ENCODE measurements at regions not wholly inside any gene's neighbourhood (a gene's known extent, or its start where the extent isn't known, plus 50 kb on each side); places are given as distances from the start of the nearest gene placed in this dataset.

DNA sequence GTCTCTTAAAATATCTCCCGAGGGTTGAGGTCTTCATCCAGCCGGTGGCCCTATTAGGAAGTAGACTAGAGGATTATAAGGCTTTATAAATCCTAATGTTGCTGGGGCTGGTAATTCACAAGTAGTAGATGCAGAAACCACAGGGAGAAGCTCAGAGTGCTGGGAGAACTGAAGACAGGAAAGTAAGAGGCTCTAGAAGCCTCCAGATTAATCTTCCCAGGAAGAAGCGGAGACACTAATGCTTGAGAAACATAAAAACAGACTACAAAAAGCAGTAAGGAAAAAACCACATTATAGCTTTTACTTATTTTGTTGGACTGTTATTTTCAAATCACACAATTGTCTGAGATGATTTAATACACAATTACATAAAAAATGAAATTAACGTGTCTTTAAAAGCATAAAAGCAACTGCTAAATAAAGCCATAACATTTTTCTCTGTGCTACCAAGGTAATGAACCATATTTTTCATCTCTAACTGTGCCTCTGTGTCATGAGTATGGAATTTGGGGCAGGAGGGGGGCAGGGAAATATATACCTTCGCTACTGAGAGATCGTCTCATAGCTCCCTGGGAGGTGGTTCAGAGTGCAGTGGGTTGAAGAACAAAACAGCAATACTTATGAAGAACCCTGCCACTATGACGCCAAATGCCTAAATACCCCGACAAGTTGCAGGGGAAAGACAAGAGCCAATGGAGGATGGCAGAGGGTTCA is 806.2 kb upstream of the WWC1 start:
- TF ChIP-seq, protein P1, sequence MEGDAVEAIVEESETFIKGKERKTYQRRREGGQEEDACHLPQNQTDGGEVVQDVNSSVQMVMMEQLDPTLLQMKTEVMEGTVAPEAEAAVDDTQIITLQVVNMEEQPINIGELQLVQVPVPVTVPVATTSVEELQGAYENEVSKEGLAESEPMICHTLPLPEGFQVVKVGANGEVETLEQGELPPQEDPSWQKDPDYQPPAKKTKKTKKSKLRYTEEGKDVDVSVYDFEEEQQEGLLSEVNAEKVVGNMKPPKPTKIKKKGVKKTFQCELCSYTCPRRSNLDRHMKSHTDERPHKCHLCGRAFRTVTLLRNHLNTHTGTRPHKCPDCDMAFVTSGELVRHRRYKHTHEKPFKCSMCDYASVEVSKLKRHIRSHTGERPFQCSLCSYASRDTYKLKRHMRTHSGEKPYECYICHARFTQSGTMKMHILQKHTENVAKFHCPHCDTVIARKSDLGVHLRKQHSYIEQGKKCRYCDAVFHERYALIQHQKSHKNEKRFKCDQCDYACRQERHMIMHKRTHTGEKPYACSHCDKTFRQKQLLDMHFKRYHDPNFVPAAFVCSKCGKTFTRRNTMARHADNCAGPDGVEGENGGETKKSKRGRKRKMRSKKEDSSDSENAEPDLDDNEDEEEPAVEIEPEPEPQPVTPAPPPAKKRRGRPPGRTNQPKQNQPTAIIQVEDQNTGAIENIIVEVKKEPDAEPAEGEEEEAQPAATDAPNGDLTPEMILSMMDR (IDR thresholded peaks at IDR 0.05) = no peak
- no peak for TF ChIP-seq POLR2A (IDR thresholded peaks at IDR 0.05)
